Activated CD8-positive, alpha-beta memory T cell treated with anti-CD3 and anti-CD28 coated beads, Interleukin-2, amount 50 U/mL, for 4 hours (primary cell): ENCODE measurements at regions not wholly inside any gene's neighbourhood (a gene's known extent, or its start where the extent isn't known, plus 50 kb on each side); places are given as distances from the start of the nearest gene placed in this dataset.

ENCODE experiments used
- DNase-seq: peaks from one replicate; pipeline ENCODE4 v3.0.0-alpha.2; 2020

- no peak for DNase-seq
Observed at GRCh38 chr1:29707796-29708195, 471.5 kb downstream of the PTPRU start.

- no peak for DNase-seq
Observed at GRCh38 chr1:29706936-29707335, 470.6 kb downstream of the PTPRU start.

- no peak for DNase-seq
Observed at GRCh38 chr1:29704430-29704829, 468.1 kb downstream of the PTPRU start.

GRCh38 chr1:29703596-29704370, 467.5 kb downstream of the PTPRU start:
- no peak for DNase-seq

GRCh38 chr1:29700491-29700890, 464.2 kb downstream of the PTPRU start:
- no peak for DNase-seq

GRCh38 chr1:29698626-29699025, 462.3 kb downstream of the PTPRU start:
- no peak for DNase-seq

GRCh38 chr1:29698033-29698432, 461.7 kb downstream of the PTPRU start:
- DNase-seq = no peak

GRCh38 chr1:29697391-29697780, 461.1 kb downstream of the PTPRU start:
- no peak for DNase-seq

- no peak for DNase-seq
Observed at GRCh38 chr1:29696656-29697390, 460.5 kb downstream of the PTPRU start.

- DNase-seq = no peak
Observed at GRCh38 chr1:29695803-29696202, 459.5 kb downstream of the PTPRU start.

- no peak for DNase-seq
Observed at GRCh38 chr1:29695036-29695435, 458.7 kb downstream of the PTPRU start.

GRCh38 chr1:29691499-29691898, 455.2 kb downstream of the PTPRU start:
- no peak for DNase-seq

- no peak for DNase-seq
Observed at GRCh38 chr1:29690156-29690555, 453.8 kb downstream of the PTPRU start.

- DNase-seq = no peak
Observed at GRCh38 chr1:29689372-29690030, 453.2 kb downstream of the PTPRU start.

GRCh38 chr1:29688471-29689365, 452.4 kb downstream of the PTPRU start:
- no peak for DNase-seq

- DNase-seq = no peak
Observed at GRCh38 chr1:29687601-29688244, 451.4 kb downstream of the PTPRU start.

GRCh38 chr1:29687166-29687565, 450.8 kb downstream of the PTPRU start:
- no peak for DNase-seq

GRCh38 chr1:29686012-29686930, 449.9 kb downstream of the PTPRU start:
- DNase-seq = no peak

- DNase-seq = no peak
Observed at GRCh38 chr1:29685387-29685786, 449.1 kb downstream of the PTPRU start.

- no peak for DNase-seq
Observed at GRCh38 chr1:29684141-29684540, 447.8 kb downstream of the PTPRU start.

GRCh38 chr1:29683472-29683871, 447.1 kb downstream of the PTPRU start:
- DNase-seq = no peak
